ENCODE measurements at regions not wholly inside any gene's neighbourhood (a gene's known extent, or its start where the extent isn't known, plus 50 kb on each side); places are given as distances from the start of the nearest gene placed in this dataset.

DNA sequence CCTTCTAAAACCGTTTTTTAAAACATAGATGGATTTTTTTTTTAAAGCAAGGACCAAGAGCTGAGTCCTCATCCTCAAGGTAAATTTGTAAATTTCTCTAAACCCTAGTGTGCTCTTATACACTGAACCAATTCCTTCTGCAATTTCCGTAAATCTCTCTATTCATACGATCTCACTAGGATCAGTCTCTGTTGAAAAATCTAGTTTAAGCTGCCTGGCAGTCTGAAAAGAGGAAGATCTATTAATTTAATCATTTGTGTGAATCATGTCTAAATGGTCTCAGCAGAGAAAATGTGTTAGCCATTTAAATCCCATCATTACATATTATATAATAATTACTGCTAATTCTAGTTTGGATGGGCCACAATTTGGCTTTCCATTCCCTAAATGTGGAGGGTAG is 184.2 kb upstream of the TSHZ2 start:
- ChIA-PET POLR2A (interaction anchor here (0.7 kb wide), 1 partner anchor 428 kb away, joined by 5 read pairs; no protein-coding TSS in a partner anchor), CTCF (no interaction called here)
- DNase-seq, result no peak
- Mint-ChIP-seq H3K4me1 (ENCODE audit: low read depth) (no peaks in the 10 kb centered on the region), H3K27ac (no peak overlapping the region), H3K9me3 (ENCODE audit: insufficient read depth) (no peaks in the 10 kb centered on the region), H3K4me3 (no peak overlapping the region), H3K36me3 (ENCODE audit: low read depth) (no peaks in the 10 kb centered on the region), H3K27me3 (ENCODE audit: low read depth) (peaks cover 4% of the 10 kb centered on the region)
- ATAC-seq, result no peak

DNA sequence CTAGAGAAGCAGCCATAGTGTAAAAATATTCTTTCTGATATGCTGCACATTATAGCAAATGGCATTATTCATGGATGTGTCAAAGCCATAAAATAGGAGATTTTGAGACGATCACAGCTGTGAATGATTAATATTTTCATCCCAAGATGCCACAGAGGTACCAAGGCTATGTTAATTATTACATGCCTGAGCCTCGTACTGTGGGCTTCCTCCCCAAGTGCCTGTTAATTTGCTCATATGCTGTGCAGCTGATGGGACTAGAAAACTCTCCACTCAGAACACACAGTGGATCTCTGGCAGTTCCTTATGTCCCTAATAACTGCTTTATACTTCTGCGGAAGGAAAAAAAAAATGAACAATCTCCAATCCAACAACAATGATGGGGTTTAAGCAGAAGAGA is 184.9 kb upstream of the TSHZ2 start:
- no peaks in the 10 kb centered on the region for H3K36me3 Mint-ChIP-seq (ENCODE audit: low read depth)
- ATAC-seq (no peak), DNase-seq (no peak)
- ChIA-PET POLR2A (interaction anchor here (0.7 kb wide), 1 partner anchor 429 kb away, joined by 5 read pairs; no protein-coding TSS in a partner anchor), CTCF (no interaction called here)
- no peaks in the 10 kb centered on the region for H3K9me3 Mint-ChIP-seq (ENCODE audit: insufficient read depth)
- H3K27me3 Mint-ChIP-seq (ENCODE audit: low read depth), result no peaks in the 10 kb centered on the region
- H3K4me1 Mint-ChIP-seq (ENCODE audit: low read depth), result no peaks in the 10 kb centered on the region
- H3K27ac Mint-ChIP-seq, result no peak overlapping the region
- H3K4me3 Mint-ChIP-seq, result no peak overlapping the region

GRCh38 chr20:52785679-52786078 is 186.5 kb upstream of the TSHZ2 start:
- ATAC-seq, result no peak
- DNase-seq, result no peak
- CTCF ChIA-PET, result no interaction called here

DNA sequence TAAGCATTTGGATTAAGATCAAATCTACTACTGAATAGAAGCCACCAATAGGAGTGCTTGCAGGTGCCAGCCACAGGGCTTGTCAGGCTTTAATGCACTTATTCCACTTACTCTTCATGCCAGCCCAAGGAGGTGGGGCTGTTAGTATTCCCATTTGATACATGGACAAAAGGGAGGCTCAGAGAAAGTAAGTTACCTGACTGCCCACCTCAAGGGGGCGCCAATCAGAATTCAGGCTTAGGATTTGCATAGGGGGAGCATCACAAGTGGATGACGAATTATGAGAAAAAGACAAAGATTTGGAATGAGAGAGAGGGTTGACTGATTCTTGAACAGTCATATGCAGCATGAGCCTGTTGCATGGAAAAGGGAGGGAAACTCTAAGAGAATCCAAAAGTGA is 188.4 kb upstream of the TSHZ2 start:
- DNase-seq, result no peak
- no peaks in the 10 kb centered on the region for H3K9me3 Mint-ChIP-seq (ENCODE audit: insufficient read depth)
- H3K4me1 Mint-ChIP-seq (ENCODE audit: low read depth), result no peaks in the 10 kb centered on the region
- ATAC-seq, result no peak
- H3K4me3 Mint-ChIP-seq, result no peak overlapping the region
- H3K27ac Mint-ChIP-seq, result no peak overlapping the region
- H3K36me3 Mint-ChIP-seq (ENCODE audit: low read depth), result no peaks in the 10 kb centered on the region
- POLR2A ChIA-PET, result no interaction called here
- no peaks in the 10 kb centered on the region for H3K27me3 Mint-ChIP-seq (ENCODE audit: low read depth)
- CTCF ChIA-PET, result no interaction called here

More at GRCh38 chr20:52785679-52786078, 186.5 kb upstream of the TSHZ2 start:
- Mint-ChIP-seq H3K27ac (no peak overlapping the region), H3K4me3 (no peak overlapping the region), H3K27me3 (ENCODE audit: low read depth) (no peaks in the 10 kb centered on the region), H3K4me1 (ENCODE audit: low read depth) (no peaks in the 10 kb centered on the region), H3K9me3 (ENCODE audit: insufficient read depth) (no peaks in the 10 kb centered on the region), H3K36me3 (ENCODE audit: low read depth) (no peaks in the 10 kb centered on the region)
- POLR2A ChIA-PET, result no interaction called here

DNA sequence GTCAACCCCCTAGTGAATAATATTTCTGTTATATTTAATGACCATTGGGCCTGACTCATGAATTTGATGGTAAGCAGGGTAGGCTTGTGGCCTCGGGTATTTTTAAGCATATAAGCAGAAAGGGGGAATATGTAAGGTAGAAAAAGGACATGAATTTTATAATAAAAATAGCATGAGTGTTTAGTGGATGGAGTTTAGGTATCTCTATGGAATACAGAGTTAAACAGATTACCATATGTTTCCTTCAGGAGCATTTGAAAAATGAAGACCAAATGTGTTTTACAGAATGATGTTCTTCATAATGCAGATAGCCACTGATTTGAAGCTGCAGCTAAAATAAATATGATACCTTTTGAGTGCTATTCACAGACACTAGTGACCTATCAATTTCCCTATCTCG is 191.7 kb upstream of the TSHZ2 start:
- Mint-ChIP-seq H3K27me3 (ENCODE audit: low read depth) (no peaks in the 10 kb centered on the region), H3K4me3 (no peak overlapping the region), H3K9me3 (ENCODE audit: insufficient read depth) (no peaks in the 10 kb centered on the region), H3K27ac (no peak overlapping the region), H3K4me1 (ENCODE audit: low read depth) (no peaks in the 10 kb centered on the region), H3K36me3 (ENCODE audit: low read depth) (no peaks in the 10 kb centered on the region)
- DNase-seq, result no peak
- ChIA-PET CTCF (no interaction called here), POLR2A (no interaction called here)
- no peak for ATAC-seq

GRCh38 chr20:52779125-52779524 is 193.0 kb upstream of the TSHZ2 start:
- POLR2A ChIA-PET, result no interaction called here
- Mint-ChIP-seq H3K4me3 (no peak overlapping the region), H3K36me3 (ENCODE audit: low read depth) (no peaks in the 10 kb centered on the region), H3K4me1 (ENCODE audit: low read depth) (no peaks in the 10 kb centered on the region), H3K27ac (no peak overlapping the region), H3K9me3 (ENCODE audit: insufficient read depth) (no peaks in the 10 kb centered on the region), H3K27me3 (ENCODE audit: low read depth) (no peaks in the 10 kb centered on the region)
- no peak for DNase-seq
- no peak for ATAC-seq
- CTCF ChIA-PET, result no interaction called here

GRCh38 chr20:52777171-52777570 is 195.0 kb upstream of the TSHZ2 start:
- H3K27ac Mint-ChIP-seq, result no peak overlapping the region
- H3K9me3 Mint-ChIP-seq (ENCODE audit: insufficient read depth), result no peaks in the 10 kb centered on the region
- H3K4me3 Mint-ChIP-seq, result no peak overlapping the region
- no peaks in the 10 kb centered on the region for H3K4me1 Mint-ChIP-seq (ENCODE audit: low read depth)
- H3K36me3 Mint-ChIP-seq (ENCODE audit: low read depth), result no peaks in the 10 kb centered on the region
- POLR2A ChIA-PET, result no interaction called here
- no peak for DNase-seq
- no peaks in the 10 kb centered on the region for H3K27me3 Mint-ChIP-seq (ENCODE audit: low read depth)
- CTCF ChIA-PET, result no interaction called here
- no peak for ATAC-seq

GRCh38 chr20:52775786-52776185 is 196.4 kb upstream of the TSHZ2 start:
- POLR2A ChIA-PET, result no interaction called here
- no peak for ATAC-seq
- Mint-ChIP-seq H3K27me3 (ENCODE audit: low read depth) (no peaks in the 10 kb centered on the region), H3K27ac (no peak overlapping the region), H3K9me3 (ENCODE audit: insufficient read depth) (no peaks in the 10 kb centered on the region), H3K4me3 (no peak overlapping the region), H3K36me3 (ENCODE audit: low read depth) (no peaks in the 10 kb centered on the region), H3K4me1 (ENCODE audit: low read depth) (no peaks in the 10 kb centered on the region)
- CTCF ChIA-PET, result no interaction called here
- no peak for DNase-seq

DNA sequence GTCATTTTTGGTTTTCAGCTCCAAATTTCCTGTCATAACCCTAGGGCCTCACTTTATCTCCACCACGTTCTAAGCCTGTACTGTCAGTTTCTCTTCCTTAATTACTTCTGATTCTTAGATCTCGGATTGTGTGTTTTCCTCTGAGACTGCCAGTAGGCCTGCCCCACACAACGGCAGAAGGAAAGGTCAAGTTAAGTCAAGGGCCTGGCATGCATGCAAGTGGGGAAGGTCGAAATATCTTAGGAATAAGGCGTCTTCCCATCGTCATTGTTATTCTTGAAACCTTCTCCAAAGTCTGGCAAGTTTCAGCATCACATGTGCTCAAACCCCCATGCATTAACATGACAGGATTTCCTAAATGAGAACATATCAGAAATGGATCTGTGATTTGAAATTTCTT is 203.5 kb upstream of the TSHZ2 start:
- H3K27me3 Mint-ChIP-seq (ENCODE audit: low read depth), result no peaks in the 10 kb centered on the region
- no peaks in the 10 kb centered on the region for H3K9me3 Mint-ChIP-seq (ENCODE audit: insufficient read depth)
- no peak for DNase-seq
- no peaks in the 10 kb centered on the region for H3K4me1 Mint-ChIP-seq (ENCODE audit: low read depth)
- CTCF ChIA-PET, result no interaction called here
- ATAC-seq, result no peak
- H3K27ac Mint-ChIP-seq, result no peak overlapping the region
- POLR2A ChIA-PET, result no interaction called here
- H3K4me3 Mint-ChIP-seq, result no peak overlapping the region
- H3K36me3 Mint-ChIP-seq (ENCODE audit: low read depth), result no peaks in the 10 kb centered on the region

GRCh38 chr20:52766645-52767435 is 205.3 kb upstream of the TSHZ2 start:
- no peaks in the 10 kb centered on the region for H3K27me3 Mint-ChIP-seq (ENCODE audit: low read depth)
- ATAC-seq (no peak), DNase-seq (no peak)
- H3K36me3 Mint-ChIP-seq (ENCODE audit: low read depth), result no peaks in the 10 kb centered on the region
- CTCF ChIA-PET, result no interaction called here
- no peaks in the 10 kb centered on the region for H3K9me3 Mint-ChIP-seq (ENCODE audit: insufficient read depth)
- H3K4me3 Mint-ChIP-seq, result no peak overlapping the region
- no peak overlapping the region for H3K27ac Mint-ChIP-seq
- POLR2A ChIA-PET, result no interaction called here
- H3K4me1 Mint-ChIP-seq (ENCODE audit: low read depth), result no peaks in the 10 kb centered on the region

DNA sequence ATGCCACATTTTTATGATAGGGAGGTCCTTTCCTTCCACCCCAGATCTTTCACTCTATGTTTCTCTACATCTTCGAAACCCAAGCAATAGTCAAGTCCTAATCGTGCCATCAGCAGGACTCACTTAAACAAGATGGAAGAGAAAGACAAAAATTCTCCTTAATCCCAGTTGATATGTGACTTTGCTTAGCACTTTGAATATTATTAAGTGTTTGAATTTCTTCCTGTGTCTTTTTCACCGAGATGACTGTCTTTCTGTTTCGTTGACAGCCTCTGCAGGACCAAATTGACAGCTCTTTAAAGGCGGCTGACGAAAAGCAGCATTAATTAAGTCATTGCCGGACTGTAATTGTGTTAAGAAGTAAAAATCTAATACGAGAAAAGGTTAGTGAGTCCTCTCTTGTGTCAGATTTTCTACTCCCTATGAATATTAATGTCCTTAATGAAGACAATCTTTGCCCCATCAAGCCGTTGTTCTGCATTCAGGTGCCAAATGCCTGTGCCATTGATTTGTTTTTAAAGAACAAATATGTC is 208.8 kb upstream of the TSHZ2 start:
- Mint-ChIP-seq H3K4me1 (ENCODE audit: low read depth) (no peaks in the 10 kb centered on the region), H3K36me3 (ENCODE audit: low read depth) (no peaks in the 10 kb centered on the region), H3K27ac (no peak overlapping the region), H3K4me3 (no peak overlapping the region), H3K27me3 (ENCODE audit: low read depth) (no peaks in the 10 kb centered on the region), H3K9me3 (ENCODE audit: insufficient read depth) (no peaks in the 10 kb centered on the region)
- no peak for ATAC-seq
- POLR2A ChIA-PET, result interaction anchor here (0.6 kb wide), 1 partner anchor 1397 kb away, joined by 3 read pairs; no protein-coding TSS in a partner anchor
- CTCF ChIA-PET, result no interaction called here
- no peak for DNase-seq

DNA sequence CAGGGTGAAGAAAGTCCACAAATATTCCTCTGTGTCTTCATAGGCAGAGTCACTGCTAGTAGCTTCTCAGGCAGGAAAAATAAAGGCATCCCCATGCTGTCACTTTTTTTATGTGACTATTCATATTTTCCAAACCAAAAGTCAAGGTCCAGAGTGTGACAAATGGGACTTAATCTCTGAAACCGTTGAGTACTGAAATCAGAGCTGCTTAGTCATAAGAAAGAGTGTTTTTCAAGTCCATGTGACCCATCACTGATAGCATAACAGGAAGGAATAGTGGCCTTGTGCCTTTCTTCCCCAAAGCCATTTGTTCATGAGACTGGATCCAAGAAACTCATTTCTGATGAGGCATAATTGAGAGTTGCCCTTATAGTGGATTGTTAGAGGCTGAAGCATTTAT is 210.3 kb upstream of the TSHZ2 start:
- ATAC-seq, result no peak

GRCh38 chr20:52760791-52761190 is 211.4 kb upstream of the TSHZ2 start:
- POLR2A ChIA-PET, result no interaction called here
- no peak for DNase-seq
- Mint-ChIP-seq H3K27ac (no peak overlapping the region), H3K4me1 (ENCODE audit: low read depth) (no peaks in the 10 kb centered on the region), H3K4me3 (no peak overlapping the region), H3K27me3 (ENCODE audit: low read depth) (no peaks in the 10 kb centered on the region), H3K36me3 (ENCODE audit: low read depth) (no peaks in the 10 kb centered on the region), H3K9me3 (ENCODE audit: insufficient read depth) (no peaks in the 10 kb centered on the region)
- ATAC-seq, result no peak
- CTCF ChIA-PET, result no interaction called here

More for the DNA sequence above, 210.3 kb upstream of the TSHZ2 start:
- Mint-ChIP-seq H3K9me3 (ENCODE audit: insufficient read depth) (no peaks in the 10 kb centered on the region), H3K4me3 (no peak overlapping the region), H3K27ac (no peak overlapping the region), H3K4me1 (ENCODE audit: low read depth) (no peaks in the 10 kb centered on the region), H3K36me3 (ENCODE audit: low read depth) (no peaks in the 10 kb centered on the region), H3K27me3 (ENCODE audit: low read depth) (no peaks in the 10 kb centered on the region)
- ChIA-PET CTCF (no interaction called here), POLR2A (no interaction called here)
- no peak for DNase-seq
